ENCODE measurements at regions not wholly inside any gene's neighbourhood (a gene's known extent, or its start where the extent isn't known, plus 50 kb on each side); places are given as distances from the start of the nearest gene placed in this dataset.
"Not testable (repeated sequence)": the region's sequence is repeated elsewhere in the genome, so short reads cannot be mapped to it uniquely, and the experiment has no call there.

DNA sequence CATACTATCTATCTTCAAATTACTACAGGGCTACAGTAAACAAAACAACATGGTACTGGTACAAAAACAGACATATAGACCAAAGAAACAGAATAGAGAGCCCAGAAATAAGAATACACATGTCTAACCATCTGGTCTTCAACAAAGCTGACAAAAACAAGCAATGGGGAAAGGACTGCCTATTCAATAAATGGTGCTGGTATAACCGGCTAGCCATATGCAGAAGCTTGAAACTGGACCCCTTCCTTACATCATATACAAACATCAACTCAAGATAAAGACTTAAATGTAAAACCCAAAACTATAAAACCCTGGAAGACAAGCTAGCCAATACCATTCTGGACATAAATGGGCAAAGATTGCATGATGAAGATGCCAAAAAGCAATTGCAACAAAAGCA, 1143.7 kb downstream of the DNAJB9 start:
- Histone ChIP-seq H3K27me3 (ENCODE audit: control insufficient read depth in 1 of 2, insufficient read depth in 2 of 2, low read length in 1 of 2) (no peaks in the 10 kb centered on the region), H3K4me3 (ENCODE audit: low read length in 2 of 2) (no peak overlapping the region), H3K36me3 (ENCODE audit: control insufficient read depth in 1 of 2, insufficient read depth in 2 of 2, low read length in 1 of 2) (no peaks in the 10 kb centered on the region), H3K9me3 (ENCODE audit: control insufficient read depth, low read length) (no peaks in the 10 kb centered on the region), H3K4me1 (ENCODE audit: control insufficient read depth in 1 of 2, insufficient read depth in 2 of 2, low read length in 2 of 2) (no peaks in the 10 kb centered on the region), H3K27ac (ENCODE audit: low read depth in 1 of 2, low read length in 2 of 2) (no peak overlapping the region)
- WGBS, 2 donors: 84 to 93% methylated on average over 1 of the region's 1 CpG
- DNase-seq (no peak), ATAC-seq (ENCODE audit: low FRiP score) (no peak)
- intact Hi-C loops (cut with DNase I): no loop called here

DNA sequence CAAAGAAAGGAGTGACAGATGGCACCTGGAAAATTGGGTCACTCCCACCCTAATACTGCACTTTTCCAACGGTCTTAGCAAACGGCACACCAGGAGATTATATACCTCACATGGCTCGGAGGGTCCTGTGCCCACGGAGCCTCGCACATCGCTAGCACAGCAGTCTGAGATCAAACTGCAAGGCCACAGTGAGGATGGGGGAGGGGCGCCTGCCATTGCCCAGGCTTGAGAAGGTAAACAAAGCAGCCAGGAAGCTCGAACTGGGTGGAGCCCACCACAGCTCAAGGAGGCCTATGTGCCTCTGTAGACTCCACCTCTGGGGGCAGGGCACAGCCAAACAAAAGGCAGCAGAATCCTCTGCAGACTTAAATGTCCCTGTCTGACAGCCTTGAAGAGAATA, 1149.7 kb downstream of the DNAJB9 start:
- not testable (repeated sequence) for H3K36me3 ChIP-seq (ENCODE audit: control insufficient read depth in 1 of 2, insufficient read depth in 2 of 2, low read length in 1 of 2)

DNA sequence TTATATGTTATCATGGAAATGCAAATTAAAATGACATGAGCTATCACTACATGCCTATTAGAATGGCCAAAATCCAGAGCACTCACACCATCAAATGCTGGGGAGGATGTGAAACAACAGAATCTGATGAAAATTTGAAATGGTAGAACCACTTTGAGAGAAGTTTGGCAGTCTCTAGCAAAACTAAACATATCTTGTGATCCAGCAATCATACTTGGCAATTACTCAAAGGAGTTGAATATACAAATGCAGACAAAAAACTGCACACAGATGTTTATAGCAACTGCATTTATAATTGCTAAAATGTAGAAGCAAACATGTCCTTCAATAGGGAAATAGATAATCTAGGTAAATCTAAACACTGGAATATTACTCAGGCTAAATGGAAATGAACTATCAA, 1164.9 kb downstream of the DNAJB9 start:
- Histone ChIP-seq H3K4me3 (ENCODE audit: low read length in 2 of 2) (no peak overlapping the region), H3K27ac (ENCODE audit: low read depth in 1 of 2, low read length in 2 of 2) (no peak overlapping the region), H3K4me1 (ENCODE audit: control insufficient read depth in 1 of 2, insufficient read depth in 2 of 2, low read length in 2 of 2) (no peaks in the 10 kb centered on the region), H3K27me3 (ENCODE audit: control insufficient read depth in 1 of 2, insufficient read depth in 2 of 2, low read length in 1 of 2) (no peaks in the 10 kb centered on the region), H3K9me3 (ENCODE audit: control insufficient read depth, low read length) (no peaks in the 10 kb centered on the region), H3K36me3 (ENCODE audit: control insufficient read depth in 1 of 2, insufficient read depth in 2 of 2, low read length in 1 of 2) (no peaks in the 10 kb centered on the region)
- no peak for ATAC-seq (ENCODE audit: low FRiP score)
- no peak for DNase-seq
- intact Hi-C loops (cut with DNase I): no loop called here

More for the DNA sequence above, 1149.7 kb downstream of the DNAJB9 start:
- intact Hi-C loops (cut with DNase I); H3K9me3 ChIP-seq (ENCODE audit: control insufficient read depth, low read length); H3K4me3 ChIP-seq (ENCODE audit: low read length in 2 of 2); H3K27me3 ChIP-seq (ENCODE audit: control insufficient read depth in 1 of 2, insufficient read depth in 2 of 2, low read length in 1 of 2); ATAC-seq (ENCODE audit: low FRiP score); DNase-seq; H3K4me1 ChIP-seq (ENCODE audit: control insufficient read depth in 1 of 2, insufficient read depth in 2 of 2, low read length in 2 of 2); H3K27ac ChIP-seq (ENCODE audit: low read depth in 1 of 2, low read length in 2 of 2): not testable (repeated sequence)
- 84 to 91% methylated on average over 8 of the region's 8 CpGs for WGBS, 2 donors

DNA sequence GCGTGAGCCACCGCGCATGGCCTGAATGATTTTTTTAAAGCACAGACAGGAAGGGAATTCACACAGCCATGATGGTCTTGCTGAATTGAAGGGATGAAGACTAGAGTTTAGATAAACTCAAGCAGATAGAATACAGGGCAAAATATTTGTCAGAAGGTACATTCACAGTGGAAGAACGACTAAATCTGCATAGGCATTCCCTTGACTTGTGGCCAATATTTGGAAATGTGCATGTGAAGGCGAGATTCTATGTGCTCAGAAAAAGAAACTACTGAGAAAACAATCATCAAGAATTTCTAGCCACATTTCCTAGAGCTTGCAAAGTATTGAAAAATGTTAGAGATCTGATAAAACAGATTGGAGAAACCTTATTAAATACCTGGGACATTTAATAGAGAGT, 1166.2 kb downstream of the DNAJB9 start:
- DNase-seq (no peak), ATAC-seq (ENCODE audit: low FRiP score) (no peak)
- H3K36me3 ChIP-seq (ENCODE audit: control insufficient read depth in 1 of 2, insufficient read depth in 2 of 2, low read length in 1 of 2): no peaks in the 10 kb centered on the region
- no peaks in the 10 kb centered on the region for H3K4me1 ChIP-seq (ENCODE audit: control insufficient read depth in 1 of 2, insufficient read depth in 2 of 2, low read length in 2 of 2)
- no peak overlapping the region for H3K4me3 ChIP-seq (ENCODE audit: low read length in 2 of 2)
- H3K9me3 ChIP-seq (ENCODE audit: control insufficient read depth, low read length): no peaks in the 10 kb centered on the region
- H3K27ac ChIP-seq (ENCODE audit: low read depth in 1 of 2, low read length in 2 of 2): no peak overlapping the region
- intact Hi-C loops (cut with DNase I): no loop called here
- H3K27me3 ChIP-seq (ENCODE audit: control insufficient read depth in 1 of 2, insufficient read depth in 2 of 2, low read length in 1 of 2): no peaks in the 10 kb centered on the region
- 69 to 72% methylated on average over 5 of the region's 5 CpGs for WGBS, 2 donors

DNA sequence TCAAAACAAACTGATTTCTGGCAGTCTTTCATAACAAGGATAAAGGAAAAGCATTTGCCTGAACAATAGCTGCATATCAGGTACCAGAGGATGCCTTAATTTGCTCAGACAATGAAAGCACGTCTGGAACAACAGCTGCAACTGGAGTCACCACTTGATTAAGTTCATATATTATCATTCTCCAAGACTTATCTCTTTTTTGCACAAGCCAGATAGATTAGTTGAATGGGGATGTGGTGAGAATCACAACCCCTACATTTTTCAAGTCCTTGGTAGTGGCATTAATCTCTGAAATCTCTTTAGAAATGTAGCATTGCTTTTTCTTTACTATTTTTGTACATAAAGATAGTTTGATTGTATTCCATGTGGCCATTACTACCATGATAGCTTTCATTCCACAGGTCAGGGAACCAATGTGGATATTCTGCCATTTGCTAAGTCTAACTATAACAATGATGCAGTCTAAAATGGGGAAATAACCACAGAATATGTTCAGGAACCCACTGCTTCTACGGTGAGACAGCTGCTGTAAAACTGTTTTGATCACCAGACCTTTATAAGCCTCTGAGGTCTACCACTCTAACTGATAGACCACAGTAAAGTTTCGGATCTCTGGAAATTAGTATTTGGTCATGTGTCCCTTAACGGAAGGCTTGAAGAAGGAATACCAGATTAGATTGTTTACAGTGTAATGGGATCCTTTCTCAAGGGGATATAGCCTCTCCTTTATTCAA, 1176.2 kb downstream of the DNAJB9 start:
- no peaks in the 10 kb centered on the region for H3K27me3 ChIP-seq (ENCODE audit: control insufficient read depth in 1 of 2, insufficient read depth in 2 of 2, low read length in 1 of 2)
- WGBS, 2 donors: 69 to 75% methylated on average over 4 of the region's 4 CpGs
- no peaks in the 10 kb centered on the region for H3K9me3 ChIP-seq (ENCODE audit: control insufficient read depth, low read length)
- ATAC-seq (ENCODE audit: low FRiP score) (no peak), DNase-seq (no peak)
- no peaks in the 10 kb centered on the region for H3K4me1 ChIP-seq (ENCODE audit: control insufficient read depth in 1 of 2, insufficient read depth in 2 of 2, low read length in 2 of 2)
- intact Hi-C loops (cut with DNase I): no loop called here
- no peak overlapping the region for H3K4me3 ChIP-seq (ENCODE audit: low read length in 2 of 2)
- H3K36me3 ChIP-seq (ENCODE audit: control insufficient read depth in 1 of 2, insufficient read depth in 2 of 2, low read length in 1 of 2): no peaks in the 10 kb centered on the region
- no peak overlapping the region for H3K27ac ChIP-seq (ENCODE audit: low read depth in 1 of 2, low read length in 2 of 2)

DNA sequence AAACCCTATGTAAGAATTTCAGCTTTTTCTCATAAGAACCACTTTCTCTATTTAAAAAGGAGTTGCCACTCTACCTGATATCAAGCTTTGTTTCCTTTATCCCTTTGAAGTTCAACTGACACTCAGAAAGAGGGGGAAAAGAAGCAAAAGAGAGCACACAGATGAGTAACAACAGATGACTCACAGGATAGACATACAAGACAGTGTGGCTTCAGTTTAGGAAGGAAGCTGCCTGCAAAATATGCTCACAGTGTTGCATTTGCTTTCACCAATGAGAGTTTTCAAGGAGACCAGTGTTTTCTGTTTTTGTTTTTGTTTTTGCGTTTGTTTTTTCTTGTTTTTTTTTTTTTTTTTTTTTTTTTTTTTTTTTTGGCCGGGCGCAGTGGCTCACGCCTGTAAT, 1181.6 kb downstream of the DNAJB9 start:
- H3K4me3 ChIP-seq (ENCODE audit: low read length in 2 of 2): no peak overlapping the region
- H3K4me1 ChIP-seq (ENCODE audit: control insufficient read depth in 1 of 2, insufficient read depth in 2 of 2, low read length in 2 of 2): no peaks in the 10 kb centered on the region
- intact Hi-C loops (cut with DNase I): no loop called here
- H3K27ac ChIP-seq (ENCODE audit: low read depth in 1 of 2, low read length in 2 of 2): no peak overlapping the region
- H3K27me3 ChIP-seq (ENCODE audit: control insufficient read depth in 1 of 2, insufficient read depth in 2 of 2, low read length in 1 of 2): peaks cover 0 to 2% of the 10 kb centered on the region in 2 donors
- H3K36me3 ChIP-seq (ENCODE audit: control insufficient read depth in 1 of 2, insufficient read depth in 2 of 2, low read length in 1 of 2): no peaks in the 10 kb centered on the region
- WGBS, 2 donors: 85 to 89% methylated on average over 4 of the region's 4 CpGs
- DNase-seq (no peak), ATAC-seq (ENCODE audit: low FRiP score) (no peak)
- H3K9me3 ChIP-seq (ENCODE audit: control insufficient read depth, low read length): no peaks in the 10 kb centered on the region

DNA sequence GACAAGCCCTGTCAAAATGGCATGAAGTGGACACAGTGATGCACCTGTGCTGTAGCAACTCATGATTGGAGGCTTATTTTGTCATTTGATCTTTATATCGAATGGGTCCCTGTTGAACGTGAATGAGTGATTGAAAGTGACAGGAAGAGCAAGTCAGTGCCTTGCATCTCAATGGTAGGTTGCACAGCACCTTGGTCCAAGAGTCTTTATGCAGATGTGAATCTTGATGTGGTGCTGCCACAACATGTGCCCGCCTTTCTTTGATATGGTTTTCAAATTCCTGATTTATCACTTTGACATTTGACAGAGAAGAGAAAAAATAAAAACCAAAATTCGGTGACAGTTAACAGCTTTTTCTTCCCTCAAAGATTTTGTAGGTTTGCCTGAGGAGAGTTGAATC, 1182.4 kb downstream of the DNAJB9 start:
- Histone ChIP-seq H3K9me3 (ENCODE audit: control insufficient read depth, low read length) (no peaks in the 10 kb centered on the region), H3K4me1 (ENCODE audit: control insufficient read depth in 1 of 2, insufficient read depth in 2 of 2, low read length in 2 of 2) (no peaks in the 10 kb centered on the region), H3K27me3 (ENCODE audit: control insufficient read depth in 1 of 2, insufficient read depth in 2 of 2, low read length in 1 of 2) (peaks cover 0 to 2% of the 10 kb centered on the region in 2 donors), H3K4me3 (ENCODE audit: low read length in 2 of 2) (no peak overlapping the region), H3K36me3 (ENCODE audit: control insufficient read depth in 1 of 2, insufficient read depth in 2 of 2, low read length in 1 of 2) (no peaks in the 10 kb centered on the region), H3K27ac (ENCODE audit: low read depth in 1 of 2, low read length in 2 of 2) (no peak overlapping the region)
- DNase-seq (no peak), ATAC-seq (ENCODE audit: low FRiP score) (no peak)
- intact Hi-C loops (cut with DNase I): no loop called here
- 73 to 81% methylated on average over 4 of the region's 4 CpGs for WGBS, 2 donors

DNA sequence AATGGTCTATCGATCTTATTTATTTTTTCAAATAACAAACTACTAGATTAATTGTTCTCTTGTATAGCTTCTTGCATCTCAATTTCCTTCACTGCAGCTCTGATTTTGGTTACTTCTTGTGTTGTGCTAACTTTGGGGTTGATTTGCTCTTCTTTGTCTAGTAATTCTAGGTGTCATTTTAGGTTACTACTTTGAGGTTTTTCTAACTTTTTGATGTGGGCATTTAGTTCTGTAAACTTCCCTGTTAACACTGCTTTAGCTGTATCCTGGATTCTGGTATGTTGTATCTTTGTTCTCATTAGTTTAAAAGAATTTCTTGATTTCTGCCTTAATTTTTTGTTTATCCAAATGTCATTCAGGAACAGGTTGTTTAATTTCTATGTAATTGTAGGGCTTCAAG, 1188.0 kb downstream of the DNAJB9 start:
- DNase-seq: no peak
- Histone ChIP-seq H3K36me3 (ENCODE audit: control insufficient read depth in 1 of 2, insufficient read depth in 2 of 2, low read length in 1 of 2) (no peaks in the 10 kb centered on the region), H3K9me3 (ENCODE audit: control insufficient read depth, low read length) (no peaks in the 10 kb centered on the region), H3K27ac (ENCODE audit: low read depth in 1 of 2, low read length in 2 of 2) (no peak overlapping the region), H3K4me3 (ENCODE audit: low read length in 2 of 2) (no peak overlapping the region), H3K4me1 (ENCODE audit: control insufficient read depth in 1 of 2, insufficient read depth in 2 of 2, low read length in 2 of 2) (no peaks in the 10 kb centered on the region), H3K27me3 (ENCODE audit: control insufficient read depth in 1 of 2, insufficient read depth in 2 of 2, low read length in 1 of 2) (no peaks in the 10 kb centered on the region)
- intact Hi-C loops (cut with DNase I): no loop called here
- ATAC-seq (ENCODE audit: low FRiP score): no peak
- WGBS, 2 donors: 4 to 19% methylated on average over 1 of the region's 1 CpG

DNA sequence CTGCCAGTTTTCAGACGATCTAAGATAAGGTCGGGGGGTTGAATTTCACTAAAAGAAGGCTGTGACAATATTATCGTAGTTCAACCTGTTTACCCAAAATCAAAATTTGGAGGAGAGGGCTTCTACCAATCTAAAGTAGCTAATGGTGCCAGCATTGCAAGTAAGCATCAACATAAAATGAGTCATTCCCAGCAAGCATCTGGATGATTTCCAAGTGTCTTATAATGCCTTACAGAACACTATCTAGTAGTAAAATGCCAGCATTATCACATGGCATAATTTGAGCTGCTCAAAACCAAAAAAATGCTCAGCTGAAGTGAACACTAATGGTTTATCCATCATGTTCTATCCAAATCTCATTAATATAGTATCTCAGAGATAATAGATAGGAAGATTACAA, 1193.9 kb downstream of the DNAJB9 start:
- DNase-seq (no peak), ATAC-seq (ENCODE audit: low FRiP score) (no peak)
- Histone ChIP-seq H3K27me3 (ENCODE audit: control insufficient read depth in 1 of 2, insufficient read depth in 2 of 2, low read length in 1 of 2) (no peaks in the 10 kb centered on the region), H3K36me3 (ENCODE audit: control insufficient read depth in 1 of 2, insufficient read depth in 2 of 2, low read length in 1 of 2) (no peaks in the 10 kb centered on the region), H3K4me3 (ENCODE audit: low read length in 2 of 2) (no peak overlapping the region), H3K4me1 (ENCODE audit: control insufficient read depth in 1 of 2, insufficient read depth in 2 of 2, low read length in 2 of 2) (no peaks in the 10 kb centered on the region), H3K27ac (ENCODE audit: low read depth in 1 of 2, low read length in 2 of 2) (no peak overlapping the region), H3K9me3 (ENCODE audit: control insufficient read depth, low read length) (no peaks in the 10 kb centered on the region)
- intact Hi-C loops (cut with DNase I): no loop called here
- 57 to 65% methylated on average over 3 of the region's 3 CpGs for WGBS, 2 donors
